HEK293T (cell line): ENCODE measurements at regions not wholly inside any gene's neighbourhood (a gene's known extent, or its start where the extent isn't known, plus 50 kb on each side); places are given as distances from the start of the nearest gene placed in this dataset.
"Not testable (repeated sequence)": the region's sequence is repeated elsewhere in the genome, so short reads cannot be mapped to it uniquely, and the experiment has no call there.

Source experiments
- CTCF ChIA-PET: fragments of 350-600 bp; formaldehyde crosslinking; extraction: SDS; loops from one replicate; lab custom pipeline; 2021; ENCODE audit warnings: antibody characterized with exemption, inconsistent platforms; lab: Yijun Ruan, JAX
- POLR2A ChIA-PET: fragments of 350-600 bp; formaldehyde crosslinking; extraction: SDS; loops from one replicate; lab custom pipeline; 2020; ENCODE audit warnings: antibody characterized with exemption, inconsistent platforms; lab: Yijun Ruan, JAX
- DNase-seq: peaks from one replicate; pipeline ENCODE4 v3.0.0; 2012; ENCODE audit warnings: mixed read lengths; ENCODE audit errors: extremely low spot score
- ARNT ChIP-seq: fragments of 450-650 bp; IDR thresholded peaks from 2 replicates; pipeline ENCODE4 v1.6.1; 2017; ENCODE audit warnings: mild to moderate bottlenecking
- BHLHE40 ChIP-seq: fragments of 450-650 bp; IDR thresholded peaks from 2 replicates; pipeline ENCODE4 v1.6.1; 2016; ENCODE audit warnings: mild to moderate bottlenecking, moderate library complexity, borderline replicate concordance
- CTBP1 ChIP-seq: fragments of 450-650 bp; IDR thresholded peaks from 2 replicates; pipeline ENCODE4 v1.6.1; 2016; ENCODE audit warnings: borderline replicate concordance
- ELF4 ChIP-seq: fragments of 450-650 bp; IDR thresholded peaks from 2 replicates; pipeline ENCODE4 v1.6.1; 2017; ENCODE audit warnings: antibody characterized with exemption
- FOXA1 ChIP-seq: fragments of 450-650 bp; IDR thresholded peaks from 2 replicates; pipeline ENCODE4 v1.6.1; 2016; ENCODE audit warnings: mild to moderate bottlenecking
- FOXK2 ChIP-seq: fragments of 450-650 bp; IDR thresholded peaks from 2 replicates; pipeline ENCODE4 v1.6.1; 2016; ENCODE audit warnings: mild to moderate bottlenecking
- FOXM1 ChIP-seq: fragments of 450-650 bp; IDR thresholded peaks from 2 replicates; pipeline ENCODE4 v1.6.1; 2017; ENCODE audit warnings: mild to moderate bottlenecking, borderline replicate concordance
- HDGF ChIP-seq: fragments of 450-650 bp; IDR thresholded peaks from 2 replicates; pipeline ENCODE4 v1.6.1; 2017; ENCODE audit warnings: antibody characterized with exemption, borderline replicate concordance
- L3MBTL2 ChIP-seq: fragments of 450-650 bp; conservative IDR thresholded peaks from 2 replicates; pipeline ENCODE4 v1.6.1; 2016; ENCODE audit warnings: mild to moderate bottlenecking
- LEF1 ChIP-seq: fragments of 450-650 bp; IDR thresholded peaks from 2 replicates; pipeline ENCODE4 v1.6.1; 2017; ENCODE audit warnings: mild to moderate bottlenecking, borderline replicate concordance
- NFRKB ChIP-seq: fragments of 450-650 bp; IDR thresholded peaks from 2 replicates; pipeline ENCODE4 v1.6.1; 2016; ENCODE audit warnings: mild to moderate bottlenecking, moderate library complexity
- PKNOX1 ChIP-seq: fragments of 450-650 bp; IDR thresholded peaks from 2 replicates; pipeline ENCODE4 v1.6.1; 2016
- SP1 ChIP-seq: fragments of 450-650 bp; IDR thresholded peaks from 2 replicates; pipeline ENCODE4 v1.6.1; 2017
- SUZ12 ChIP-seq: fragments of 450-650 bp; IDR thresholded peaks from 2 replicates; pipeline ENCODE4 v1.6.1; 2016; ENCODE audit warnings: mild to moderate bottlenecking
- TARDBP ChIP-seq: fragments of 450-650 bp; IDR thresholded peaks from 2 replicates; pipeline ENCODE4 v1.6.1; 2016
- ZNF384 ChIP-seq: fragments of 450-650 bp; IDR thresholded peaks from 2 replicates; pipeline ENCODE4 v1.6.1; 2016

DNA sequence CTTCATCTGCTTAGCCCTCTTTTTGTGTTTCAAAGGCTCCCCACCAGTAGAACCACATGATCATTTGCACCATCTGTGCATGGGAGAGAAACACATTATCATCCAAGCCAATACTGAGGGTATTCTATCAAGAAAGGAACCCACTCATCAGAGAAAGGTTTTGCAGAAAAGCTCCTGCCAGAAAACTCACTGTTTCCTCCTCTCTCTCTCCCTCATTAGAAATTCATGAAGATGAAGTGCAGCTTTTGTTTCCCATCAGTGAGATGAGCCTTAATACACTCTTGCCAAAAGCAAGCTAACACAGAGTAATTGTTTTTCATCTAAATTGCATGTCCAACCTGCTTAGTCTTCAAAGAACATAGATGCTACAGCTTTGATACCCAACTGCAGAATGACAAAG lies 142.4 kb upstream of the GRAMD2B start:
- ChIA-PET CTCF (no interaction called here), POLR2A (no interaction called here)
- no peak for TF ChIP-seq ZNF384
- TF ChIP-seq CTBP1, result no peak
- TF ChIP-seq BHLHE40, result no peak
- no peak for TF ChIP-seq SUZ12
- TF ChIP-seq FOXM1, result no peak
- no peak for TF ChIP-seq TARDBP
- no peak for TF ChIP-seq NFRKB
- TF ChIP-seq FOXK2, result no peak
- no peak for TF ChIP-seq ARNT
- TF ChIP-seq FOXA1, result no peak
- no peak for TF ChIP-seq LEF1
- no peak for TF ChIP-seq SP1
- no peak for TF ChIP-seq PKNOX1
- no peak for DNase-seq

DNA sequence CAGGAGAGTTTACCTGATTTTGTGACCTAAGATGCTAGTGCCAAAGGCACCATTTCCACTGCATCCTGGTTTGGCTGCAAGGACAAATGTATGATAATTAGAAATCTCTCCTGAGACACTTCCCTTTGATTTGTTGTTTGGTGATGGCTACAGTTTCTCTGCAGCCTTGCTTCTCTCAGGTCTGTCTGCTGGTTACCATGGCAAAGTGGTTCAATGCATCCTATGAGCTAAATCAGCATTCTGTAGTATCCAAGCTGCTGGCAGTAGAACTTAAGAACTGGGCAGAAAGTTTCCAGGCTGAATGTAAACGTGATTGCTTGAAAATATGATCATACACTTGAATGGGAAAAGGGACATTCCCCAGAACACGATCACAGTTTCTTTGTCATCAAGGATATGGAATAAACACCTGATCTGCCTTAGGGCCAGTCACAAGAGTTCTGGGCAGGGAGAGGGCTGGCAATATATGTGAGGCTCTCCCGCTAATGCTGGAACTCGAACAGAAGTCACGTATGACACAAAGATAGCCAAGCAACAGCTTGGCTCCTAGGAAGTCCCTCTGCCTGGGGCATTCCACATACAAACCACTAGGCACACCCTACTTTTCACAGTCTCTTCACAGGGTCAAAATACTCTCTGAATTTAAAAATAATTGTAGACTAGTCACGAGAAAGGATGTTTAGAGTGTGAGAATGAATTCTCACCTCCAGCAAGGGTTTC lies 138.1 kb upstream of the GRAMD2B start:
- CTCF ChIA-PET, result no interaction called here
- no peak for DNase-seq
- POLR2A ChIA-PET, result no interaction called here
- TF ChIP-seq TARDBP, result no peak
- no peak for TF ChIP-seq PKNOX1
- TF ChIP-seq ZNF384, result no peak

- DNase-seq, POLR2A ChIA-PET, CTCF ChIA-PET: not testable (repeated sequence)
Observed at GRCh38 chr5:126296121-126296520, 127.1 kb upstream of the GRAMD2B start.

- DNase-seq, result no peak
- CTCF ChIA-PET, result no interaction called here
- POLR2A ChIA-PET, result no interaction called here
- TF ChIP-seq HDGF (no peak), BHLHE40 (no peak), TARDBP (no peak), SUZ12 (no peak), SP1 (no peak), PKNOX1 (no peak), L3MBTL2 (no peak), ARNT (no peak), LEF1 (no peak), ZNF384 (no peak), NFRKB (no peak), FOXA1 (no peak)
Observed at GRCh38 chr5:126300293-126300692, 122.9 kb upstream of the GRAMD2B start.

- no peak for DNase-seq
- no peak for TF ChIP-seq LEF1
- no peak for TF ChIP-seq TARDBP
- no peak for TF ChIP-seq ELF4
- TF ChIP-seq HDGF, result no peak
- TF ChIP-seq ZNF384, result no peak
- no peak for TF ChIP-seq PKNOX1
- TF ChIP-seq FOXM1, result no peak
- TF ChIP-seq L3MBTL2, result no peak
- TF ChIP-seq FOXK2, result no peak
- TF ChIP-seq BHLHE40, result no peak
- TF ChIP-seq NFRKB, result no peak
- POLR2A ChIA-PET, result no interaction called here
- CTCF ChIA-PET, result no interaction called here
Observed at GRCh38 chr5:126301056-126301455, 122.2 kb upstream of the GRAMD2B start.

- CTCF ChIA-PET, result no interaction called here
- DNase-seq, result no peak
- POLR2A ChIA-PET, result no interaction called here
- TF ChIP-seq ELF4 (no peak), FOXM1 (no peak), FOXA1 (no peak), TARDBP (no peak), SP1 (no peak), CTBP1 (no peak), ARNT (no peak), SUZ12 (no peak), L3MBTL2 (no peak), PKNOX1 (no peak), ZNF384 (no peak), NFRKB (no peak), HDGF (no peak), LEF1 (no peak), FOXK2 (no peak), BHLHE40 (no peak)
Observed at GRCh38 chr5:126309860-126310259, 113.3 kb upstream of the GRAMD2B start.
